ENCODE measurements at regions not wholly inside any gene's neighbourhood (a gene's known extent, or its start where the extent isn't known, plus 50 kb on each side); places are given as distances from the start of the nearest gene placed in this dataset.

GRCh38 chr9:81335879-81336421 is 353.4 kb downstream of the TLE1 start:
- H3K9me3 ChIP-seq (ENCODE audit: low read depth) = peaks cover 4% of the 10 kb centered on the region
- no peak for DNase-seq (ENCODE audit: low spot score)
- no peak overlapping the region for H3K4me2 ChIP-seq
- no peaks in the 10 kb centered on the region for H4K20me1 ChIP-seq (ENCODE audit: insufficient read depth, poor library complexity, severe bottlenecking)
- 81% methylated on average over 3 of the region's 3 CpGs for WGBS (ENCODE audit: low lambda C conversion rate, missing lambda C conversion rate)
- H3K27me3 ChIP-seq = no peaks in the 10 kb centered on the region
- H3K27ac ChIP-seq = no peak overlapping the region
- H3K4me3 ChIP-seq = no peak overlapping the region
- TF ChIP-seq CTCF (IDR thresholded peaks at IDR 0.05; ENCODE audit: poor library complexity) = no peak
- no peak for TF ChIP-seq EZH2phosphoT487 (IDR thresholded peaks at IDR 0.05; ENCODE audit: low read depth, severe bottlenecking, unreplicated experiment)
- no peak for TF ChIP-seq EZH2 (IDR thresholded peaks at IDR 0.05; ENCODE audit: borderline replicate concordance)
- H3K36me3 ChIP-seq (replicated peaks; ENCODE audit: insufficient read depth, low read depth) = no peaks in the 10 kb centered on the region
- no peak overlapping the region for H2AFZ ChIP-seq
- H3K9me2 ChIP-seq (replicated peaks; ENCODE audit: insufficient read depth) = no peaks in the 10 kb centered on the region
- no peaks in the 10 kb centered on the region for H3K4me1 ChIP-seq (ENCODE audit: insufficient read depth)
- no peaks in the 10 kb centered on the region for H3K79me2 ChIP-seq

- Histone ChIP-seq H3K9me2 (replicated peaks; ENCODE audit: insufficient read depth) (no peaks in the 10 kb centered on the region), H3K4me3 (no peak overlapping the region), H2AFZ (no peak overlapping the region), H3K9me3 (ENCODE audit: low read depth) (peaks cover 7% of the 10 kb centered on the region), H4K20me1 (ENCODE audit: insufficient read depth, poor library complexity, severe bottlenecking) (no peaks in the 10 kb centered on the region), H3K27me3 (no peaks in the 10 kb centered on the region), H3K36me3 (replicated peaks; ENCODE audit: insufficient read depth, low read depth) (no peaks in the 10 kb centered on the region), H3K4me2 (no peak overlapping the region), H3K27ac (no peak overlapping the region), H3K79me2 (no peaks in the 10 kb centered on the region), H3K4me1 (ENCODE audit: insufficient read depth) (no peaks in the 10 kb centered on the region)
- no peak for TF ChIP-seq EZH2 (IDR thresholded peaks at IDR 0.05; ENCODE audit: borderline replicate concordance)
- no peak for TF ChIP-seq CTCF (IDR thresholded peaks at IDR 0.05; ENCODE audit: poor library complexity)
- TF ChIP-seq EZH2phosphoT487 (IDR thresholded peaks at IDR 0.05; ENCODE audit: low read depth, severe bottlenecking, unreplicated experiment) = no peak
- 89% methylated on average over 3 of the region's 3 CpGs for WGBS (ENCODE audit: low lambda C conversion rate, missing lambda C conversion rate)
- no peak for DNase-seq (ENCODE audit: low spot score)
Observed at GRCh38 chr9:81321551-81321950, 367.8 kb downstream of the TLE1 start.

- TF ChIP-seq CTCF (IDR thresholded peaks at IDR 0.05; ENCODE audit: poor library complexity) = no peak
Observed at GRCh38 chr9:81320909-81321482, 368.4 kb downstream of the TLE1 start.

More at GRCh38 chr9:81320909-81321482, 368.4 kb downstream of the TLE1 start:
- H3K4me1 ChIP-seq (ENCODE audit: insufficient read depth) = no peaks in the 10 kb centered on the region
- DNase-seq (ENCODE audit: low spot score) = no peak
- no peak overlapping the region for H3K4me3 ChIP-seq
- no peak overlapping the region for H3K4me2 ChIP-seq
- H3K79me2 ChIP-seq = no peaks in the 10 kb centered on the region
- no peaks in the 10 kb centered on the region for H3K27me3 ChIP-seq
- no peak overlapping the region for H2AFZ ChIP-seq
- 80% methylated on average over 4 of the region's 4 CpGs for WGBS (ENCODE audit: low lambda C conversion rate, missing lambda C conversion rate)
- H3K9me3 ChIP-seq (ENCODE audit: low read depth) = peaks cover 7% of the 10 kb centered on the region
- H4K20me1 ChIP-seq (ENCODE audit: insufficient read depth, poor library complexity, severe bottlenecking) = no peaks in the 10 kb centered on the region
- H3K27ac ChIP-seq = no peak overlapping the region
- H3K9me2 ChIP-seq (replicated peaks; ENCODE audit: insufficient read depth) = no peaks in the 10 kb centered on the region
- H3K36me3 ChIP-seq (replicated peaks; ENCODE audit: insufficient read depth, low read depth) = no peaks in the 10 kb centered on the region

Measured in hepatocyte (in vitro differentiated cells).